ENCODE measurements at regions not wholly inside any gene's neighbourhood (a gene's known extent, or its start where the extent isn't known, plus 50 kb on each side); places are given as distances from the start of the nearest gene placed in this dataset.
A peak's percentile ranks its signal among the peaks of the same experiment; 100 is the strongest.

DNA sequence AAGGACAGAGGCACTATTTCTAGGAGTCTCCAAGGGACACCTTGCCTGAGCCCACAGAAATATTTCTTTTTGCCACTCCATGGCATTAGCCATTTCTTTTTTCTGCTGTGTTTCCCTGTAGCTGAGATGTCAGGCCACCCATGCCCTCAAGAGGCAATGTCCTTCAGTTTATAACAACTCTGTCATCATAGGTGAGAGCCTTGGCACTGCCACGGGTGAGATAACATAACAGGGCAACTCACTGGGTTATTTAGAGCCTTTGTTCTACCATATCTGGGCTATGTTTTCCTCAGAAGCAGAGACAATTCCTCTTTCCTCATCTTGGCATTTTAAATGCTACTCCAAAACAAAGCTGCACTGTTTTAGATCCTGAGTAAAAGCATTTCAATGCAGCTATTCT is 99.9 kb upstream of the MAOA start:
- Histone ChIP-seq H3K4me3 (no peak overlapping the region), H3K9me3 (no peaks in the 10 kb centered on the region), H3K36me3 (ENCODE audit: low read depth) (no peaks in the 10 kb centered on the region), H3K4me1 (ENCODE audit: low read depth) (peaks cover 5% of the 10 kb centered on the region)
- ATAC-seq, result no peak
- TF ChIP-seq, protein P1, sequence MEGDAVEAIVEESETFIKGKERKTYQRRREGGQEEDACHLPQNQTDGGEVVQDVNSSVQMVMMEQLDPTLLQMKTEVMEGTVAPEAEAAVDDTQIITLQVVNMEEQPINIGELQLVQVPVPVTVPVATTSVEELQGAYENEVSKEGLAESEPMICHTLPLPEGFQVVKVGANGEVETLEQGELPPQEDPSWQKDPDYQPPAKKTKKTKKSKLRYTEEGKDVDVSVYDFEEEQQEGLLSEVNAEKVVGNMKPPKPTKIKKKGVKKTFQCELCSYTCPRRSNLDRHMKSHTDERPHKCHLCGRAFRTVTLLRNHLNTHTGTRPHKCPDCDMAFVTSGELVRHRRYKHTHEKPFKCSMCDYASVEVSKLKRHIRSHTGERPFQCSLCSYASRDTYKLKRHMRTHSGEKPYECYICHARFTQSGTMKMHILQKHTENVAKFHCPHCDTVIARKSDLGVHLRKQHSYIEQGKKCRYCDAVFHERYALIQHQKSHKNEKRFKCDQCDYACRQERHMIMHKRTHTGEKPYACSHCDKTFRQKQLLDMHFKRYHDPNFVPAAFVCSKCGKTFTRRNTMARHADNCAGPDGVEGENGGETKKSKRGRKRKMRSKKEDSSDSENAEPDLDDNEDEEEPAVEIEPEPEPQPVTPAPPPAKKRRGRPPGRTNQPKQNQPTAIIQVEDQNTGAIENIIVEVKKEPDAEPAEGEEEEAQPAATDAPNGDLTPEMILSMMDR (IDR thresholded peaks at IDR 0.05), result no peak
- intact Hi-C loops (cut with DNase I, micrococcal nuclease), result loop anchor here in 1 of 2 donors (10.0 kb wide), 1 partner anchor 211 kb away; no protein-coding TSS in a partner anchor
- DNase-seq, result no peak

DNA sequence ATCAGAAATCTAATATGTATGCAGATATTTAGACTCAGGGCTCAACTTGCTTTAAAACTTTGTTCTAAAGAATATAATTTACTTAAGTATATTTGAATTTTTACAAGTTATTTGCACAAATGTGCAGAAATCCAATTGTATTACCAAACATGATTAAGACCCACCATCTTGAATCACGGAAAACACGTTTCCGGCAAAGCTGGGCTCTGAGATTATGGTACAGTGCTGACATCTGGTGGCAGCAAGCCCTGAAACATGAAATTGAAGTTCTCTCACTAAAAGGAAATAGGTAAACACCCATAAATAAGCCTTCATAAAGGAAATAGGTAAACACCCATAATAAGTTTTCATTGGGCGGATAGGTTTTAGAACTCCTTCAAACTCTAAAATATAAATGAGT is 98.3 kb upstream of the MAOA start:
- DNase-seq (peak in 2 of 3 donors; percentile 50 to 80), ATAC-seq (peak; percentile 34)
- no peaks in the 10 kb centered on the region for H3K9me3 ChIP-seq
- no peaks in the 10 kb centered on the region for H3K36me3 ChIP-seq (ENCODE audit: low read depth)
- peaks cover 5% of the 10 kb centered on the region for H3K4me1 ChIP-seq (ENCODE audit: low read depth)
- TF ChIP-seq, protein P1 (IDR thresholded peaks at IDR 0.05), result no peak
- intact Hi-C loops (cut with DNase I, micrococcal nuclease), result loop anchor here in 1 of 2 donors (10.0 kb wide), 1 partner anchor 213 kb away; no protein-coding TSS in a partner anchor
- H3K4me3 ChIP-seq, result no peak overlapping the region

DNA sequence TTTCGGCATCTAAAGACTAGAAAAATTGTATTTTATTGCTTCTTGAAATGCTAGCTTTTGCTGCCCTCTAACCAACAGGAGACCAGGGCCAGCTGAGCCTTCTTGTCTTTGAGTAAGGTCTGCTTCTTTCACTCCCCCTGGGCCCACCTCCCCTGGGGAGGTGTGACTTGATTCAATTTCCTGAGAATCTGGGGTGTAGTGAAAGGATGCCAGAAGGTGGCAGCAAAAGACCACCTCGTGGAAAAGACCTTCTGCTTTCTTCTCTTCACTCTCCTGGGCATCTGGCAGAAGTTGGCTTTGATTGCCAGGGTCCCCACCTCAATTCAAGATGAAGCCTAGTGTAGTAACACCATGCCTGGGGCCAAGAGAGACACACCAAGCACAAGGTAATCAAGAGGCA is 96.5 kb upstream of the MAOA start:
- Histone ChIP-seq H3K9me3 (no peaks in the 10 kb centered on the region), H3K4me3 (no peak overlapping the region), H3K4me1 (ENCODE audit: low read depth) (peaks cover 5% of the 10 kb centered on the region), H3K36me3 (ENCODE audit: low read depth) (no peaks in the 10 kb centered on the region)
- ATAC-seq (peak; percentile 70), DNase-seq (peak in 2 of 3 donors; percentile 39 to 71)
- intact Hi-C loops (cut with DNase I, micrococcal nuclease), result loop anchor here in 1 of 2 donors (5.0 to 10.0 kb wide), 3 partner anchors 98 to 215 kb away; partner anchors contain the start of gene MAOA
- TF ChIP-seq, protein P1 (IDR thresholded peaks at IDR 0.05), result no peak

DNA sequence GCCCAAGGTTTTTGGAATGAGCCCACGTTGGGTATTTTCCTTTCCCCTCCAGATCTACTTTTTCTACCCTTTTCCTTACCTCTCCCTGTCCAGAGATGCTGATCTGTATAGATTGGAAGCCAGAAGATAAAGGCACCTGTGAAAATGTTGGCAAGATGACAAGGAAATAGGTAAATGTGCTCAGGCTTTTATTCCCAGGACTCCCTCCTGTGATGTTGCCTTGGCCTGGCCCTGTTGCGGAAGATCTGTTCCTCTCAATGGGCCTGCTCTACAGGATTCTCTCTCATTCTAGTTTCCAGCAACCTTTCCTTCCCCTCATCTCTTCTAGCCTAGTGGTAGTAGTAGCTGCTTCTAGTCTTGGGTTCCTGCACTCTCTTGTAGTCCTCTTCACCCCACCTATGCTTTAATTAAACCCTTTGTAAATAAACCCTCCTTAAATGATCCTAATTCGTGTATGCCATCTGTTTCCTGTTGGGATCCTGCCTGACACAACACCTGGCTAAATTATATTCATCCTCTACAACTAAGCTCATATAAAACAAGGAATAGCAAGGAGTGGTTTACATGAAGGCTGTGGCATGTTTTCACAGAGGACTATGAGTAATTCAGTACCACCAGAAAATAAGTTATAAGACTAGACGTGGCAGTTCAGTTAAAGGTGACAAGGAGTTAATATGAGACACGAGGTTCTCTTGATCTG is 95.7 kb upstream of the MAOA start:
- DNase-seq (peak in 1 of 3 donors; percentile 38), ATAC-seq (peak; percentile 81)
- intact Hi-C loops (cut with DNase I, micrococcal nuclease), result loop anchor here in 1 of 2 donors (5.0 to 10.0 kb wide), 2 partner anchors 97 to 194 kb away; partner anchors contain the start of gene MAOA
- H3K36me3 ChIP-seq (ENCODE audit: low read depth), result no peaks in the 10 kb centered on the region
- peaks cover 5% of the 10 kb centered on the region for H3K4me1 ChIP-seq (ENCODE audit: low read depth)
- H3K4me3 ChIP-seq, result no peak overlapping the region
- TF ChIP-seq, protein P1 (IDR thresholded peaks at IDR 0.05), result no peak
- H3K9me3 ChIP-seq, result no peaks in the 10 kb centered on the region

DNA sequence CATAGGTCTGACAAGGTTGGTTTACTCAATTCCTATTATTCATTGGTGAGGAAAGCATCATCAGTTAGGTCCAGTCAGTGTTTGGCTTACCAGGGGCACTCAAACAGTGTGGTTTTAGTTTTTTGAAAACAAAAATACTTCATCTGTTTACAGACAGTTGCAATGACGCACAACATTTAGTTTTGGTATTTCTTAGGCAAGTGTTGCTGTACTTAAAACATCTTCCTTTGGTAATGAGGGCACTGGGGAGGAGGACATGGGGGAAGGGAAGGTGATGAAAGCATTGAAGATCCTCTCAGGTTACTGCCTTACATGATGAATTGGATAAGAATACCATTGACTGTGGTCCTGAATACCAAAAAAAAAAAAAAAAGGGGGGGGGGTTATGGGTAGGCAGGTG is 93.7 kb upstream of the MAOA start:
- Histone ChIP-seq H3K4me3 (no peak overlapping the region), H3K9me3 (no peaks in the 10 kb centered on the region), H3K4me1 (ENCODE audit: low read depth) (no peaks in the 10 kb centered on the region), H3K36me3 (ENCODE audit: low read depth) (no peaks in the 10 kb centered on the region)
- DNase-seq (no peak), ATAC-seq (no peak)
- intact Hi-C loops (cut with DNase I, micrococcal nuclease), result loop anchor here in 1 of 2 donors (5.0 to 10.0 kb wide), 2 partner anchors 95 to 192 kb away; partner anchors contain the start of gene MAOA
- TF ChIP-seq, protein P1 (IDR thresholded peaks at IDR 0.05), result no peak

Data from mucosa of descending colon (tissue), 3 donors.